Upper lobe of left lung (tissue), 6 donors: ENCODE measurements at regions not wholly inside any gene's neighbourhood (a gene's known extent, or its start where the extent isn't known, plus 50 kb on each side); places are given as distances from the start of the nearest gene placed in this dataset.

Experiments used
- ATAC-seq, 2 donors: fragments of 200-7000 bp; cut with Tn5 transposase; one replicate each; pipeline ENCODE4 v1.9.1; 2022; ENCODE audit warnings: mild to moderate bottlenecking in 2 of 2, moderate library complexity in 2 of 2; ENCODE audit not compliant: low FRiP score in 2 of 2
- DNase-seq, 2 donors: peaks; one replicate each; pipeline ENCODE4 v3.0.0-alpha.2; 2019 to 2020
- H3K27ac ChIP-seq, 4 donors: fragments of 200-600 bp; sonication (generic); one replicate each; pipeline ENCODE4 v1.5.1; 2016 to 2019
- H3K27me3 ChIP-seq, 4 donors: fragments of 200-600 bp; sonication (generic); one replicate each; pipeline ENCODE4 v1.5.1; 2017 to 2019
- H3K36me3 ChIP-seq, 4 donors: fragments of 200-600 bp; sonication (generic); one replicate each; pipeline ENCODE4 v1.5.1; 2016 to 2019
- H3K4me1 ChIP-seq, 4 donors: fragments of 200-600 bp; sonication (generic); one replicate each; pipeline ENCODE4 v1.5.1; 2018 to 2019
- H3K4me3 ChIP-seq, 4 donors: fragments of 200-600 bp; sonication (generic); one replicate each; pipeline ENCODE4 v1.5.1; 2017 to 2019; ENCODE audit warnings: mild to moderate bottlenecking in 2 of 4, moderate library complexity in 1 of 4
- H3K9me3 ChIP-seq, 4 donors: fragments of 200-600 bp; sonication (generic); one replicate each; pipeline ENCODE4 v1.5.1; 2018 to 2019
- CTCF ChIP-seq, 6 experiments: fragments of 450-650 bp in 4 of 6; fragments of 200-600 bp in 2 of 6; sonication (generic) in 2 of 6; IDR thresholded peaks; one replicate each; pipeline ENCODE4 v1.5.1; 2016 to 2019; ENCODE audit warnings: antibody characterized with exemption in 6 of 6
- EP300 ChIP-seq, 4 donors: sonication (generic); formaldehyde crosslinking; IDR thresholded peaks; one replicate each; pipeline ENCODE4 v1.5.1; 2017; ENCODE audit warnings: antibody characterized with exemption in 4 of 4, control low read depth in 2 of 4
- POLR2A ChIP-seq, 4 donors: fragments of 450-650 bp; IDR thresholded peaks; one replicate each; pipeline ENCODE4 v1.5.1; 2016 to 2017; ENCODE audit warnings: antibody characterized with exemption in 4 of 4, mild to moderate bottlenecking in 2 of 4
- POLR2AphosphoS5 ChIP-seq, 2 donors: sonication (generic); formaldehyde crosslinking; IDR thresholded peaks; one replicate each; pipeline ENCODE4 v1.5.1; 2017; ENCODE audit warnings: antibody characterized with exemption in 2 of 2
- WGBS, 2 donors: methylation state at CpG; one replicate each; pipeline ENCODE4 v1.1.5; 2017 to 2018; 5-methylcytosine and 5-hydroxymethylcytosine counted together
- donor health status: DM: no; HTN: no; CAD: no; lungs with moderate emphysema.
- donor health status: DM: no; HTN: yes; CAD: no; lungs with severe emphysema.

- H3K36me3 ChIP-seq = no peaks in the 10 kb centered on the region
- no peaks in the 10 kb centered on the region for H3K9me3 ChIP-seq
- H3K4me3 ChIP-seq = no peak overlapping the region
- no peak overlapping the region for H3K27ac ChIP-seq
- WGBS, 2 donors = 84 to 87% methylated on average over 3 of the region's 3 CpGs
- ATAC-seq (no peak), DNase-seq (no peak)
- TF ChIP-seq EP300 (IDR thresholded peaks at IDR 0.05) (no peak), POLR2A (IDR thresholded peaks at IDR 0.05) (no peak), POLR2AphosphoS5 (IDR thresholded peaks at IDR 0.05) (no peak), CTCF (IDR thresholded peaks at IDR 0.05) (no peak)
- no peaks in the 10 kb centered on the region for H3K27me3 ChIP-seq
- no peaks in the 10 kb centered on the region for H3K4me1 ChIP-seq
Observed at GRCh38 chr13:65562305-65562704, 1667.8 kb downstream of the PCDH9 start.

GRCh38 chr13:65560936-65561335, 1669.2 kb downstream of the PCDH9 start:
- WGBS, 2 donors = 87 to 89% methylated on average over 1 of the region's 1 CpG
- DNase-seq = no peak
- H3K27ac ChIP-seq = no peak overlapping the region
- H3K9me3 ChIP-seq = no peaks in the 10 kb centered on the region
- H3K36me3 ChIP-seq = no peaks in the 10 kb centered on the region
- no peak for ATAC-seq
- H3K27me3 ChIP-seq = no peaks in the 10 kb centered on the region
- no peaks in the 10 kb centered on the region for H3K4me1 ChIP-seq
- H3K4me3 ChIP-seq = no peak overlapping the region
- TF ChIP-seq POLR2A (IDR thresholded peaks at IDR 0.05) (no peak), EP300 (IDR thresholded peaks at IDR 0.05) (no peak), POLR2AphosphoS5 (IDR thresholded peaks at IDR 0.05) (no peak), CTCF (IDR thresholded peaks at IDR 0.05) (no peak)

GRCh38 chr13:65555962-65556361, 1674.2 kb downstream of the PCDH9 start:
- Histone ChIP-seq H3K9me3 (peaks cover 0 to 6% (median 0%) of the 10 kb centered on the region in 4 donors), H3K27me3 (no peaks in the 10 kb centered on the region), H3K36me3 (no peaks in the 10 kb centered on the region), H3K4me3 (no peak overlapping the region), H3K4me1 (no peaks in the 10 kb centered on the region), H3K27ac (no peak overlapping the region)
- TF ChIP-seq POLR2AphosphoS5 (IDR thresholded peaks at IDR 0.05) = no peak
- WGBS, 2 donors = 87 to 88% methylated on average over 2 of the region's 2 CpGs
- no peak for DNase-seq
- no peak for ATAC-seq

- H3K27me3 ChIP-seq = no peaks in the 10 kb centered on the region
- no peak for TF ChIP-seq EP300 (IDR thresholded peaks at IDR 0.05)
- no peak for TF ChIP-seq POLR2AphosphoS5 (IDR thresholded peaks at IDR 0.05)
- no peak for TF ChIP-seq POLR2A (IDR thresholded peaks at IDR 0.05)
- TF ChIP-seq CTCF (IDR thresholded peaks at IDR 0.05) = no peak
- H3K4me1 ChIP-seq = no peaks in the 10 kb centered on the region
- peaks cover 0 to 6% (median 0%) of the 10 kb centered on the region in 4 donors for H3K9me3 ChIP-seq
- H3K27ac ChIP-seq = no peak overlapping the region
- WGBS, 2 donors = 50 to 67% methylated on average over 2 to 4 of the region's 5 CpGs
- no peak overlapping the region for H3K4me3 ChIP-seq
- DNase-seq (no peak), ATAC-seq (peak in 1 of 2 donors; percentile 24)
- H3K36me3 ChIP-seq = no peaks in the 10 kb centered on the region
Observed at GRCh38 chr13:65553096-65553727, 1676.9 kb downstream of the PCDH9 start.

- H3K36me3 ChIP-seq = no peaks in the 10 kb centered on the region
- no peaks in the 10 kb centered on the region for H3K27me3 ChIP-seq
- TF ChIP-seq POLR2AphosphoS5 (IDR thresholded peaks at IDR 0.05) (no peak), CTCF (IDR thresholded peaks at IDR 0.05) (no peak), POLR2A (IDR thresholded peaks at IDR 0.05) (no peak), EP300 (IDR thresholded peaks at IDR 0.05) (no peak)
- DNase-seq (no peak), ATAC-seq (no peak)
- peaks cover 0 to 6% (median 0%) of the 10 kb centered on the region in 4 donors for H3K9me3 ChIP-seq
- no peak overlapping the region for H3K27ac ChIP-seq
- no peaks in the 10 kb centered on the region for H3K4me1 ChIP-seq
- H3K4me3 ChIP-seq = no peak overlapping the region
Observed at GRCh38 chr13:65551208-65551607, 1678.9 kb downstream of the PCDH9 start.
